SK-N-SH treated with all-trans-retinoic acid at 6 μM for 48 hours (cell line): ENCODE measurements at regions not wholly inside any gene's neighbourhood (a gene's known extent, or its start where the extent isn't known, plus 50 kb on each side); places are given as distances from the start of the nearest gene placed in this dataset.

Source experiments
- ATAC-seq: fragments of 200-7000 bp; cut with Tn5 transposase; 3 replicates; pipeline ENCODE4 v1.9.1; 2020; ENCODE audit warnings: mild to moderate bottlenecking, moderate library complexity
- ARNTL ChIP-seq: fragments of 450-650 bp; formaldehyde crosslinking; IDR thresholded peaks from 2 replicates; pipeline ENCODE4 v1.5.0; 2020; ENCODE audit warnings: low read depth, mild to moderate bottlenecking, moderate library complexity, borderline replicate concordance
- BACH2 ChIP-seq: fragments of 250-450 bp; sonication (Bioruptor Pico); IDR thresholded peaks from 2 replicates; pipeline ENCODE4 v1.9.0; 2021; ENCODE audit warnings: mild to moderate bottlenecking, borderline replicate concordance
- CREB5 ChIP-seq: fragments of 250-450 bp; sonication (Bioruptor Pico); IDR thresholded peaks from 2 replicates; pipeline ENCODE4 v1.5.1; 2020; ENCODE audit warnings: low read depth, mild to moderate bottlenecking, moderate library complexity
- CSDC2 ChIP-seq: fragments of 250-450 bp; sonication (Bioruptor Pico); IDR thresholded peaks from 2 replicates; pipeline ENCODE4 v1.5.0; 2020; ENCODE audit warnings: mild to moderate bottlenecking, moderate library complexity
- ESRRG ChIP-seq: fragments of 250-450 bp; sonication (Bioruptor Pico); IDR thresholded peaks from 2 replicates; pipeline ENCODE4 v1.6.1; 2021; ENCODE audit warnings: mild to moderate bottlenecking
- GLIS3 ChIP-seq: fragments of 250-450 bp; sonication (Bioruptor Pico); IDR thresholded peaks from 2 replicates; pipeline ENCODE4 v1.5.0; 2020; ENCODE audit warnings: mild to moderate bottlenecking, moderate library complexity
- ISL1 ChIP-seq: fragments of 250-450 bp; sonication (Bioruptor Pico); IDR thresholded peaks from 2 replicates; pipeline ENCODE4 v2.1.2; 2022; ENCODE audit warnings: mild to moderate bottlenecking, moderate library complexity
- OSR1 ChIP-seq: fragments of 250-450 bp; sonication (Bioruptor Pico); IDR thresholded peaks from 2 replicates; pipeline ENCODE4 v1.8.0; 2022; ENCODE audit warnings: moderate library complexity, mild to moderate bottlenecking, inconsistent platforms
- PATZ1 ChIP-seq: fragments of 250-450 bp; sonication (Bioruptor Pico); IDR thresholded peaks from 2 replicates; pipeline ENCODE4 v1.8.0; 2020; ENCODE audit warnings: mild to moderate bottlenecking, moderate library complexity, borderline replicate concordance
- POU6F1 ChIP-seq: fragments of 250-450 bp; sonication (Bioruptor Pico); IDR thresholded peaks from 2 replicates; pipeline ENCODE4 v1.8.0; 2021; ENCODE audit warnings: low read depth, mild to moderate bottlenecking, moderate library complexity, borderline replicate concordance
- PPARA ChIP-seq: fragments of 250-450 bp; sonication (Bioruptor Pico); IDR thresholded peaks from 2 replicates; pipeline ENCODE4 v1.5.0; 2020; ENCODE audit warnings: mild to moderate bottlenecking, borderline replicate concordance
- RARB ChIP-seq: fragments of 250-450 bp; sonication (Bioruptor Pico); IDR thresholded peaks from 2 replicates; pipeline ENCODE4 v1.8.0; 2021; ENCODE audit warnings: mild to moderate bottlenecking, moderate library complexity
- SNAI2 ChIP-seq: fragments of 250-450 bp; sonication (Bioruptor Pico); IDR thresholded peaks from 2 replicates; pipeline ENCODE4 v1.5.0; 2020; ENCODE audit warnings: mild to moderate bottlenecking, moderate library complexity
- TCF4 ChIP-seq: fragments of 250-450 bp; sonication (Bioruptor Pico); IDR thresholded peaks from 2 replicates; pipeline ENCODE4 v1.8.0; 2021; ENCODE audit warnings: mild to moderate bottlenecking, moderate library complexity, borderline replicate concordance
- TOX ChIP-seq: fragments of 250-450 bp; sonication (Bioruptor Pico); IDR thresholded peaks from 2 replicates; pipeline ENCODE4 v1.8.0; 2021; ENCODE audit warnings: mild to moderate bottlenecking, moderate library complexity, borderline replicate concordance
- ZC3H10 ChIP-seq: fragments of 250-450 bp; sonication (Bioruptor Pico); IDR thresholded peaks from 2 replicates; pipeline ENCODE4 v1.5.1; 2021; ENCODE audit warnings: mild to moderate bottlenecking, moderate library complexity
- ZFP30 ChIP-seq: fragments of 450-650 bp; formaldehyde crosslinking; IDR thresholded peaks from 2 replicates; pipeline ENCODE4 v1.5.0; 2022; ENCODE audit warnings: mild to moderate bottlenecking, moderate library complexity
- ZNF565 ChIP-seq: fragments of 450-650 bp; formaldehyde crosslinking; conservative IDR thresholded peaks from 2 replicates; pipeline ENCODE4 v1.5.0; 2020; ENCODE audit warnings: low read depth, mild to moderate bottlenecking, moderate library complexity
- ZNF70 ChIP-seq: fragments of 450-650 bp; formaldehyde crosslinking; IDR thresholded peaks from 2 replicates; pipeline ENCODE4 v1.5.0; 2020; ENCODE audit warnings: mild to moderate bottlenecking, moderate library complexity

- no peak for TF ChIP-seq POU6F1 (CRISPR knock-in tag)
- no peak for TF ChIP-seq CSDC2 (CRISPR knock-in tag)
- no peak for TF ChIP-seq ARNTL (CRISPR knock-in tag)
- no peak for TF ChIP-seq ISL1 (CRISPR knock-in tag)
- TF ChIP-seq GLIS3 (CRISPR knock-in tag), result no peak
- no peak for TF ChIP-seq CREB5 (CRISPR knock-in tag)
- TF ChIP-seq SNAI2 (CRISPR knock-in tag), result no peak
- no peak for TF ChIP-seq ZNF70 (CRISPR knock-in tag)
- TF ChIP-seq ZC3H10 (CRISPR knock-in tag), result no peak
- TF ChIP-seq TCF4 (CRISPR knock-in tag), result no peak
- TF ChIP-seq BACH2 (CRISPR knock-in tag), result no peak
- TF ChIP-seq ESRRG (CRISPR knock-in tag), result no peak
These were observed 414.5 kb upstream of the ADAMTS16 start (continued) for GRCh38 chr5:4725594-4725993.

- no peak for TF ChIP-seq OSR1 (CRISPR knock-in tag)
- no peak for TF ChIP-seq PATZ1
- TF ChIP-seq SNAI2 (CRISPR knock-in tag), result no peak
- no peak for TF ChIP-seq PPARA
- TF ChIP-seq ZNF565 (CRISPR knock-in tag), result no peak
- TF ChIP-seq CSDC2 (CRISPR knock-in tag), result no peak
- no peak for TF ChIP-seq TCF4 (CRISPR knock-in tag)
- TF ChIP-seq ZNF70 (CRISPR knock-in tag), result no peak
- no peak for TF ChIP-seq POU6F1 (CRISPR knock-in tag)
- TF ChIP-seq ZFP30 (CRISPR knock-in tag), result no peak
- no peak for TF ChIP-seq RARB (CRISPR knock-in tag)
- no peak for TF ChIP-seq CREB5 (CRISPR knock-in tag)
- TF ChIP-seq, all 23 proteins: peak for 0
- no peak for ATAC-seq
These were observed 409.9 kb upstream of the ADAMTS16 start for GRCh38 chr5:4730279-4730678.

- ATAC-seq, result no peak
These were observed 405.8 kb upstream of the ADAMTS16 start for GRCh38 chr5:4734348-4734747.

More at GRCh38 chr5:4734348-4734747, 405.8 kb upstream of the ADAMTS16 start:
- no peak for TF ChIP-seq POU6F1 (CRISPR knock-in tag)
- no peak for TF ChIP-seq ISL1 (CRISPR knock-in tag)
- TF ChIP-seq TOX (CRISPR knock-in tag), result no peak
- TF ChIP-seq CREB5 (CRISPR knock-in tag), result no peak
